ENCODE measurements at regions not wholly inside any gene's neighbourhood (a gene's known extent, or its start where the extent isn't known, plus 50 kb on each side); places are given as distances from the start of the nearest gene placed in this dataset.

DNA sequence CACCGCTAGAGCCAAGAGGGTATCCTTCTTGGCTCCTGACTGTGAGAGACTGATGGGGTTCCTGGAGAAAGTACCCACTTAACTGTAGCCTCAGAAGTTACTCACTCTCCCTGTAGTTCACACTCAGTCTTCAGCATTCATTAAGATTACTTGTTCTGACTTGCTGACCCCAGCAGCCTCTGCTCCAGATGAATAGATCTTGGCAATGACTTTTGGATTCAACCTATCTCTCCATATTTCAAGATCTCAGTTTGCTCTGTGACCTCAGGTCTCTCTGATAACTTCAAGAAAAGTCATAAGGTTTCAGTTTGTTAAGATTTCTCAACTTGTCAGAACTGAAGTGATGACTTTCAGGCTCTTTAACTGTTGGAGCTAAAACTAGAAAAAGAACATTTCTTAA lies 825.6 kb downstream of the PCDH7 start:
- BruUV-seq (replicated peaks), result no TSS peak
- no peaks in the 10 kb centered on the region for H4K20me1 ChIP-seq (ENCODE audit: insufficient read depth, low read length)
- CTCF ChIA-PET (ENCODE audit: unreplicated experiment), result no interaction called here

GRCh38 chr4:31548021-31548420 lies 827.9 kb downstream of the PCDH7 start:
- intact Hi-C loops (cut with micrococcal nuclease; ENCODE audit: unreplicated experiment), result no loop called here
- no peaks in the 10 kb centered on the region for H4K20me1 ChIP-seq (ENCODE audit: insufficient read depth, low read length)
- H3K9me3 ChIP-seq (ENCODE audit: low read length), result no peaks in the 10 kb centered on the region
- H3K79me2 ChIP-seq (ENCODE audit: insufficient read depth, low read depth, low read length), result no peaks in the 10 kb centered on the region
- no TSS peak for BruUV-seq (replicated peaks)
- H3K4me2 ChIP-seq (ENCODE audit: low read length), result no peak overlapping the region
- no peak for DNase-seq (ENCODE audit: low spot score)
- no peaks in the 10 kb centered on the region for H3K9me2 ChIP-seq (ENCODE audit: insufficient read depth, low read length)
- POLR2A ChIA-PET, result interaction anchor here (0.7 kb wide), 1 partner anchor 506 kb away, joined by 3 read pairs; no protein-coding TSS in a partner anchor
- no peaks in the 10 kb centered on the region for H3K4me1 ChIP-seq (ENCODE audit: insufficient read depth, low read length, poor library complexity, severe bottlenecking)
- TF ChIP-seq CTCF (conservative IDR thresholded peaks at IDR 0.05; ENCODE audit: low read length) (no peak), EZH2phosphoT487 (IDR thresholded peaks at IDR 0.05; ENCODE audit: borderline replicate concordance, low read depth, low read length) (no peak)
- no peak overlapping the region for H3K4me3 ChIP-seq (ENCODE audit: low read depth, low read length, poor library complexity, severe bottlenecking)
- no peak overlapping the region for H2AFZ ChIP-seq (ENCODE audit: low read length)
- CTCF ChIA-PET (ENCODE audit: unreplicated experiment), result no interaction called here
- no peak overlapping the region for H3K27ac ChIP-seq (ENCODE audit: low read depth, low read length, poor library complexity, severe bottlenecking)
- H3K36me3 ChIP-seq (ENCODE audit: insufficient read depth, low read length), result no peaks in the 10 kb centered on the region

More for the DNA sequence above, 825.6 kb downstream of the PCDH7 start:
- intact Hi-C loops (cut with micrococcal nuclease; ENCODE audit: unreplicated experiment), result no loop called here
- no peaks in the 10 kb centered on the region for H3K9me3 ChIP-seq (ENCODE audit: low read length)
- no peaks in the 10 kb centered on the region for H3K36me3 ChIP-seq (ENCODE audit: insufficient read depth, low read length)
- no peak overlapping the region for H3K4me2 ChIP-seq (ENCODE audit: low read length)
- no peaks in the 10 kb centered on the region for H3K4me1 ChIP-seq (ENCODE audit: insufficient read depth, low read length, poor library complexity, severe bottlenecking)
- TF ChIP-seq EZH2phosphoT487 (IDR thresholded peaks at IDR 0.05; ENCODE audit: borderline replicate concordance, low read depth, low read length), result no peak
- no peak for TF ChIP-seq CTCF (conservative IDR thresholded peaks at IDR 0.05; ENCODE audit: low read length)
- no peaks in the 10 kb centered on the region for H3K9me2 ChIP-seq (ENCODE audit: insufficient read depth, low read length)
- H3K27ac ChIP-seq (ENCODE audit: low read depth, low read length, poor library complexity, severe bottlenecking), result no peak overlapping the region
- no peaks in the 10 kb centered on the region for H3K79me2 ChIP-seq (ENCODE audit: insufficient read depth, low read depth, low read length)
- no peak for DNase-seq (ENCODE audit: low spot score)
- H2AFZ ChIP-seq (ENCODE audit: low read length), result no peak overlapping the region
- H3K4me3 ChIP-seq (ENCODE audit: low read depth, low read length, poor library complexity, severe bottlenecking), result no peak overlapping the region
- POLR2A ChIA-PET, result interaction anchor here (0.6 kb wide), 1 partner anchor 106 kb away, joined by 3 read pairs; no protein-coding TSS in a partner anchor

GRCh38 chr4:31548823-31549222 lies 828.7 kb downstream of the PCDH7 start:
- H2AFZ ChIP-seq (ENCODE audit: low read length), result no peak overlapping the region
- H3K4me2 ChIP-seq (ENCODE audit: low read length), result no peak overlapping the region
- intact Hi-C loops (cut with micrococcal nuclease; ENCODE audit: unreplicated experiment), result no loop called here
- H3K27ac ChIP-seq (ENCODE audit: low read depth, low read length, poor library complexity, severe bottlenecking), result no peak overlapping the region
- DNase-seq (ENCODE audit: low spot score), result no peak
- ChIA-PET POLR2A (interaction anchor here (0.6 kb wide), 2 partner anchors 12 to 1136 kb away, joined by 3 read pairs; no protein-coding TSS in a partner anchor), CTCF (ENCODE audit: unreplicated experiment) (no interaction called here)
- no peaks in the 10 kb centered on the region for H3K36me3 ChIP-seq (ENCODE audit: insufficient read depth, low read length)
- no peak overlapping the region for H3K4me3 ChIP-seq (ENCODE audit: low read depth, low read length, poor library complexity, severe bottlenecking)
- no TSS peak for BruUV-seq (replicated peaks)
- H4K20me1 ChIP-seq (ENCODE audit: insufficient read depth, low read length), result no peaks in the 10 kb centered on the region
- H3K79me2 ChIP-seq (ENCODE audit: insufficient read depth, low read depth, low read length), result no peaks in the 10 kb centered on the region
- H3K9me3 ChIP-seq (ENCODE audit: low read length), result no peaks in the 10 kb centered on the region
- TF ChIP-seq EZH2phosphoT487 (IDR thresholded peaks at IDR 0.05; ENCODE audit: borderline replicate concordance, low read depth, low read length) (no peak), CTCF (conservative IDR thresholded peaks at IDR 0.05; ENCODE audit: low read length) (no peak)
- no peaks in the 10 kb centered on the region for H3K9me2 ChIP-seq (ENCODE audit: insufficient read depth, low read length)
- H3K4me1 ChIP-seq (ENCODE audit: insufficient read depth, low read length, poor library complexity, severe bottlenecking), result no peaks in the 10 kb centered on the region
